Activated T-helper 1 cell treated with anti-CD3 and anti-CD28 coated beads, Interleukin-2, amount 50 U/mL, for 16 hours (primary cell): ENCODE measurements at regions not wholly inside any gene's neighbourhood (a gene's known extent, or its start where the extent isn't known, plus 50 kb on each side); places are given as distances from the start of the nearest gene placed in this dataset.
"Not testable (repeated sequence)": the region's sequence is repeated elsewhere in the genome, so short reads cannot be mapped to it uniquely, and the experiment has no call there.

Experiments
- DNase-seq, 2 donors: peaks; one replicate each; pipeline ENCODE4 v3.0.0-alpha.2; 2020; ENCODE audit warnings: low read depth in 1 of 2, low spot score in 1 of 2

- no peak for DNase-seq
Measured at GRCh38 chr4:138633580-138633904, 382.0 kb upstream of the NOCT start.

GRCh38 chr4:138632856-138633579 lies 382.6 kb upstream of the NOCT start:
- no peak for DNase-seq

- no peak for DNase-seq
Measured at GRCh38 chr4:138630666-138631065, 384.9 kb upstream of the NOCT start.

- no peak for DNase-seq
Measured at GRCh38 chr4:138629669-138630068, 385.9 kb upstream of the NOCT start.

- DNase-seq: no peak
Measured at GRCh38 chr4:138627096-138627495, 384.9 kb upstream of the SLC7A11 start.

- DNase-seq: not testable (repeated sequence)
Measured at GRCh38 chr4:138622362-138622761, 380.2 kb upstream of the SLC7A11 start.

- DNase-seq: no peak
Measured at GRCh38 chr4:138616775-138617174, 374.6 kb upstream of the SLC7A11 start.

- DNase-seq: no peak
Measured at GRCh38 chr4:138614398-138615142, 372.4 kb upstream of the SLC7A11 start.

GRCh38 chr4:138612428-138612827 lies 370.3 kb upstream of the SLC7A11 start:
- no peak for DNase-seq

GRCh38 chr4:138611721-138612120 lies 369.6 kb upstream of the SLC7A11 start:
- DNase-seq: no peak

- DNase-seq: no peak
Measured at GRCh38 chr4:138611017-138611416, 368.9 kb upstream of the SLC7A11 start.

- no peak for DNase-seq
Measured at GRCh38 chr4:138609943-138610350, 367.8 kb upstream of the SLC7A11 start.

GRCh38 chr4:138604556-138604955 lies 362.4 kb upstream of the SLC7A11 start:
- DNase-seq: no peak

GRCh38 chr4:138602664-138603063 lies 360.5 kb upstream of the SLC7A11 start:
- DNase-seq: no peak

- DNase-seq: no peak
Measured at GRCh38 chr4:138599965-138600364, 357.8 kb upstream of the SLC7A11 start.

- no peak for DNase-seq
Measured at GRCh38 chr4:138598226-138598625, 356.1 kb upstream of the SLC7A11 start.

GRCh38 chr4:138596896-138597295 lies 354.7 kb upstream of the SLC7A11 start:
- no peak for DNase-seq

GRCh38 chr4:138595731-138596460 lies 353.7 kb upstream of the SLC7A11 start:
- no peak for DNase-seq

- no peak for DNase-seq
Measured at GRCh38 chr4:138595171-138595570, 353.0 kb upstream of the SLC7A11 start.

- no peak for DNase-seq
Measured at GRCh38 chr4:138592796-138593195, 350.6 kb upstream of the SLC7A11 start.

- DNase-seq: no peak
Measured at GRCh38 chr4:138591808-138592207, 349.7 kb upstream of the SLC7A11 start.

- DNase-seq: no peak
Measured at GRCh38 chr4:138588501-138588900, 346.4 kb upstream of the SLC7A11 start.
